HG03064 (cell line): ENCODE measurements at regions not wholly inside any gene's neighbourhood (a gene's known extent, or its start where the extent isn't known, plus 50 kb on each side); places are given as distances from the start of the nearest gene placed in this dataset.

Experiments
- ATAC-seq: cut with Tn5 transposase; IDR thresholded peaks from one replicate; pipeline ENCODE4 v1.9.1; 2021; ENCODE audit warnings: low read depth; ENCODE audit not compliant: unreplicated experiment

DNA sequence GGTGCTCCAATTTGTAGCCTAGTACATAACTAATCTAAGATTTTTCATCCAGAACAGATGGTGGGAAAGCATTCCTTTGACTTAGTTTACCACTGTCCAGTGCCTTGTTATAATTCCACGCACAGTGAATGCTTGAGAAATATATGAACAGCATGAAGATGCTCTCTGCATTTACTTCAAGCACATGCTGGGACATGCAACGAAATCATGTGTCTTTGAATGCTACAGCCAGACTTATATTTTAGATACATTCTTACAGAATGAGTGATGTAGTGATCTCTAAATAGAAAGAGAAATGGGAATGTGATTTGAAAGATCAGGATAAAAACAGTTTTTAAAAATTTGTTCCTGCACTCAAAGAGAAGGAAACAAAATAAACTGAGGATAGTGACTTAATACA lies 398.3 kb downstream of the FBXO15 start:
- ATAC-seq = no peak

DNA sequence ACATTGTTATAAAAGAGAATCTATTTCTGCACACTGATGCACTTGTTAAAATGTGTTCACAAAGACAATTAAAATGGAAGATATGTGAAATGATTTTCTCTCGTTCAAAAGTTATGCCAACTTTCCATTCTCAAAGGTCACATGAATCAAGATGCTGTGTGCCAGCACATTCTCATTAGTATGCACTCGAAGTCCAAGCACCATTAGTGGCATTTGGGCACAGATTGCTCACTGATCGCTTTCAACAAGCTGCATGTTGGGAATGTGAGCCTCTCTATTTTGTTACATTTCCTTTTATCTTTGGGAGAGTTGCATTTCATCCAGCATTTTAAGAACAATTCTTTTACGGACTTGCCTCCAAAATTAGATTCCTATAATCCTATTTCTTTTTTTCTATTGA lies 398.9 kb downstream of the FBXO15 start:
- no peak for ATAC-seq

DNA sequence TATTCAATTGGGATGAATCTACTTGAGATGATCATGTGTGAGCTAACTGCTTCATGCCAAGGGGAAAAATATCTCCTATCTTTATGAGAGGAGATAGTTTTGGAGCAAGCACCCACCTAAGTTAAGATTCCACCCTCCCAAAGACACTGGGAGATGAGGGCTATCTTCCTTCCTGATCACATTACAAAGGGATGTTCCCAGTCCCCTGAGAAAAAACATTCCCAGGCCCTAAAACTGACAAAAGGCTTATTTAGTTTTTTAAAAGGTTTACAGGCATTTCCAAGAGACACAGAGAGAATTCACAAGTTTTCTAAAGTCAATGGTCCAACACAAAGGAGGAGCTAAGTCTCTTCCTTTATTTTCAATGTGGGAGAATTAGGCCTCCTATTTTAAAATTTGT lies 401.5 kb downstream of the FBXO15 start:
- ATAC-seq = no peak

DNA sequence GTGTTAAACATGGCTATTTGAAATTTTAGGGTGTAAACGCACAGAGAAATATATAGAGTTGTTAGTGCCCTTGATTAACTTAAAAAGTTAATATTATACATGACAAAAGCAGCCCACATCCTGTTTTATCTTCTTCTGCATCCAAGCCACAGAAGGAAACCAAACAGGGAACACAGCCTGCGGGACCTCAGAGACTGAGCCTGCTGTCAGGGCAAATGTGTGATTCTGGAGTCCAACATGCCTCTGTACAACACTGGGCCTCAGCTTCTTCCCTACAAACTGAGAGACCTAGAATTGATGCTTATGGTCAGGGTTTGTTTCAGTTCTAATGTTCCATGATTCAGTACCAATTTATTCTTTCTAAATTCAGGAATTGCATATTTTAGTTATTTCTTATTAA lies 404.7 kb downstream of the FBXO15 start:
- no peak for ATAC-seq

DNA sequence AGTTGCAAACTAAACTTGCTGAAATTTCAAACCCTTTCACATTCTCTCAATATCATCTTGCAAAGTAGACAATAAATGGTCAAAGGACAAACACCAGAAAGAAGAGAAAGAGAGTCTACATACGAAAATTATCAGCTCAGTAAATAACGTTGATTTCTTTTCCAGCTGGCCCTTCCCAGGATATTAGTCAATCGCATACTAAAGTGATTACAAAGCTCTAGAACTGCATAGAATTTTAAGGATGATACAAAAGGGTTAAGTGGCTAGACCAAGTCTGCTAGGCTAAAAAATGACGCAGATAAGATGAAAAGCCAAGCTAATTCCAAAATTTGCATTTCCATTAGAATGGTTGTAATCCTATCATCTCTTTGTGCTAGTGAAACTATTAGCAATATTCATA lies 405.7 kb downstream of the FBXO15 start:
- no peak for ATAC-seq

DNA sequence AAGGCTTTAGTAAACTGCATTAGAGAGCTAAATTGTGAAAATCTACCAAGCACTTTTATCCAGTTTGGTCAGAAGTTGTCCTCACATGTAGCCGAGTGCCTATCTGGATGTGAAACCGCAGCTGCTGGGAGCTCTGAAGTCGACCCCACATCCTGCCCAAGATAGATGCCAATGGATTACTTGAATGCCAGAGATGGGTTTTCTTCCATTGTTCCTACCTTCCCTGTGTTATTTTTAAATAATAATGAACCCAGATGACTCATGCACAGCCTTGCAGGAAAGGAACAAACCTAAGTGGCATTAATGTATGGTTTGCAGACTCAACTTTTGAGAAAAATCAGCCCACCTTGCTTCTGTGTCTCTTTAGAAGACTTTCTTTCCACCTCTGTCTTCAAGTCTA lies 408.5 kb downstream of the FBXO15 start:
- no peak for ATAC-seq

DNA sequence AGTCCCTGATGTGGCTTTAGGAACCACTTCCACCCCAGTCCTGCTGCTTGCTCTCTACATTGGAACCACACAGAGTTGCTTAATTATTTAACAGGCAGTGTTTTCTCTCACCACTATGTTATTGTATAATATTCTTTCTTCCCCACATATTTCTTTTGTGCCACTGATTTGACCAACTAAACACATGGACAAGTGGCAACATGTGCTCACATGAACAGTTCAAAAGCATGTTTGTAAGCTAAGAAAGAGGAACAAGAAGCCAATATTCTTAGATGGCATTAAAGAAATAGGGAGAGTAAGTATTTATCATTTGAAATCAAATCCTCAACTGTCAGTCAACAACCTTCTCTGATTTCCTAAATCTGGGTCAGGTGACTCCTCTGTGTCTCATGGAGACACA lies 409.6 kb downstream of the FBXO15 start:
- no peak for ATAC-seq

DNA sequence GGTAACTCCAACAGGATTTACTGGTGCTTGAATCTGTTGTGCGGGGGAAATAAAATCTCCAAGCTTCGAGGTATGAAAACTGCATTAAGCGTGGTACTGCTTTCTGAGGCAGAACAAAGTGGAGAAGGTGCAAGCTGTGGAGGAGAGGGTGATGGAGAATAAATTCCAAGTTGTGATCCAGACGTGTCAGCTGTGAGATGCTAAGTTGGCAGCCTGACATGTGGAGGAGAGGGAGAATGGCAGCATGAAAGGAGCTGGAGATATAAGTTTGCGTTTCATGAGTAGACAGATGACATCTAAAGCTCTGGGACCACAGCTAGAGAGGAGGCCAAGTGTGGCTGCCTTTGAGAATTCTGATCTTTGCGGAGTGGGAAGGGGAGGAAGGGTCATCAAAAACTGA lies 411.8 kb downstream of the FBXO15 start:
- ATAC-seq = no peak

DNA sequence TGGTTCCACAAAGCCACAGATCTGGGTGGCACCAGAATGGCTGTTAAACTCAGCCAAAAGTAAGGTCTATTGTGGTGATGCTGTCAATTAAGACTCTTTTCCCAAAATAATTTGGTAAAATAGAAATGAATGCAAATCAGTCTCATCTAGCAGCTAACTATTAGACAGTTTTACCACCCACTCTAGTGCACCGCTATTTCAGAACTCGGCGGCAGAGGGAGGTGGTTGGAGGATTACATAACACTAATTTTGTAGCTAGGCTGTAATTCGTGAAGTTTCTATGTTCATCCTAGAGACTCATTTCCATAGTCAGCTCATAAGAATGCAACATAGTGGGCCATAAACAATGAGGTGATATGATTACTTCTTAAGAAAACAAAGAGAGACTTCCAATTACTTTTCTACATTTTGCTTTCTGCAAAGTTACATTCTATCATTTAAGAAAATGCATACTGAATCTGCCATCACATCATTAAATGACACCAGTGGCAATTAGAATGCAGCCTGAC lies 413.8 kb downstream of the FBXO15 start:
- no peak for ATAC-seq

DNA sequence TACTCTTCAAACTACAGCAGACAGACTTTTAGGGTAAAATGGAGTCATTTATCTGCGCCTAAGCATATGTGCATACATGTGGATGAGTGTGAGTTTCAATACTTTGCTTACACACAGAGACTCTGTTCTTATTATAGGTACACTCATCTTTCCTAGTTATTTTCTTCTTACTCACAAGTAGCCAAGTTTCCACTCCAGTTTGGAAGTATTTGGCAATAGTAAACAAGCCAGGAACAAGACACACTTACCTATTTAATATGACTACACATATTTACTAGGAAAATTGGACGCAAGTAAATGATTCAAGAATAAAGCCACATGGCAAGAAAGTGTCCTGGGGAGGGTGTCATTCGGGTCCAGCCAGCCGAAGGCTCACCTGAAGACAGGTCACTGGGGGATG lies 414.3 kb downstream of the FBXO15 start:
- ATAC-seq = no peak

DNA sequence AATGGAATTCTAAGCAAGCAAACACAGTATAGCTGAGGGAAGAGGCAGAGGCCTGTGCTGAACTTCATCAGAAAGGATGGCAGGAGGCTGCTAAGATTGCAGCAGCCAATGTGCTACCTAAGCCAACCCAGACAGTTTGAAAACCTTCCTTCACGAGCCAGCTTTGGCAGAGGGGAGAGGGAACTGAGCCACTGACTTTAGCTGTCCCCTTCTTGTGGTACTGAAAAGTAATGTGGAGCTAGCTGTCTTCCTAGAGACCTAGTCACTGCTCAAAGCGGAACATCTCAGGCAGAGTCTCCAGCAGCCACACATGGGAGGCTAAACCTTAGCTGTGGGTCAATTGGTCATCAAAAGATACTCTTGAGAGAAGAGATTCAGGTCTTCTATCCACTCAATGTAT lies 419.0 kb downstream of the FBXO15 start:
- ATAC-seq = no peak

DNA sequence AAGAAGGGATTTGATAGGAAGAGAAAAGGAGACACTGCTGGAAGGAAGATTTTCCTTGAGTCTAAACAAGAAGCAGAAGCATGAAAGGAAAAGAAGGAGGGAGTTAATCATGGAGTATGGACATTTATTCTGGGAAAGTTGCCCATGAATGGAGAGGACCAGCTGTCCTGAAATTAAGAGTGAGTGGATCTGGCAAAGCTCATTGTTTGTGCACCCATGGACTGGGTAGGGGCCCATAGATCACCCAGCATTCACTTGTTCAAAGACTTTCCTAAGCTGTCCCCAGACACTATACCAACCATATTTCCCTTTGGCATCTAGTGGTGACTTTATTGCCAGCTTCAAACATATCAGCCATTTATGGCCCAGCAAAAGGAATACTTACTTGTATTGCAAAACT lies 422.7 kb downstream of the FBXO15 start:
- no peak for ATAC-seq

DNA sequence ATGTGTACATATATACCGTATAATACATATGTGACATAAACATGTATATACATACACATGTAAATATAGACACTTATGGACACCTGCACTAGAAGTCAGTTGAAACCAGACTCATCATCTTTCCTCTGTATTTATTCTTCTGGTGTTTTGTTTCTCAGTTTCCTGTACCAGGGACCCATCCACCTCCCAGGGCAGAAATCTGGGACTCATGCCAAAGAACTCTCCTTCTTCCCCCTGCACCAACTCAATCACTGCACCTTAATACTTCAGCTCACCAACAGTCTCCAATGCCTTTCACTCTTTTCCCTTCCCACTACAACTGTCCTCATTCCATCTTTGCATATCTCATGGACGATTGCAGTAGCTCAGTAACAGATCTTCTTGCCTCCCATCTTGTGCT lies 428.0 kb downstream of the FBXO15 start:
- no peak for ATAC-seq

DNA sequence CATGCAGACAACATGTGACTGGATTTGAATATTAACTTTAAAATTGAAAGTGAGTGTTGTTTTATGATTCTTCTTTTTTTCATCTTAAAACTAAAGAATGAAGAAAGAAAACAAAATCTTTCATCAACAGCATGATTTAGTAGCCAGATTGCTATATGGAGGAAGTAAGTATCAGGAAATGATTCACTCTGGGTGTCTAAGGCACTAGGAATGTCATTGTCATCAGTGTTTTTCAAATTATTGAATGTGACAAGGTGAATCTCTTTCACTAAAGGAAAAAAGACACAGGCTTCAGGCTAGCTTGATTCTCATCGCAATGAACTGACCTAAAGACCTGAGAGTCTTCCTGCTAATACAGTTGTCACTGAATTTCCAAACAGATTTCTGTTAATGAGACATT lies 430.1 kb downstream of the FBXO15 start:
- ATAC-seq = no peak

DNA sequence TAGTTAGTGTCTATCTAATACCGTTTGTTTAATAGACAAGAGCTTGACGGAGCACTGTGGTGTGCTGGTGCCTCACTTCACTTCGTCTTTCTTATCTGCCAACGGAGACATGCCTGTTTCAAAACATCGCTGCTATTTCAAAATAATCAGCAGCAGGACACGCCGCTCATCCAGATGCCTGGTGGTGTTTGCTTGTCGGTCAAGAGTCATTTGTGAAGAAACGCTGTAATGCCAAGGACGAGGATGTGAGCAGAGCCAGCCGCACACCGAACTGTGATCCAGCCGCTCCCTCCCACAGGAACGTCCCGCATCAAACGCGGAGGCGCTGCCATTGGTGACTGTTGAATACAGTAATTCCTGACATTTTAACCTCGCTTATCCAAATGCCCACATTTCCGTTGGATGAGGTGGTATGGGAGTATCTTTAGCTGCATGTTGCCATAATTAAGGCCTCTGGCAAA lies 432.4 kb downstream of the FBXO15 start:
- ATAC-seq = no peak

DNA sequence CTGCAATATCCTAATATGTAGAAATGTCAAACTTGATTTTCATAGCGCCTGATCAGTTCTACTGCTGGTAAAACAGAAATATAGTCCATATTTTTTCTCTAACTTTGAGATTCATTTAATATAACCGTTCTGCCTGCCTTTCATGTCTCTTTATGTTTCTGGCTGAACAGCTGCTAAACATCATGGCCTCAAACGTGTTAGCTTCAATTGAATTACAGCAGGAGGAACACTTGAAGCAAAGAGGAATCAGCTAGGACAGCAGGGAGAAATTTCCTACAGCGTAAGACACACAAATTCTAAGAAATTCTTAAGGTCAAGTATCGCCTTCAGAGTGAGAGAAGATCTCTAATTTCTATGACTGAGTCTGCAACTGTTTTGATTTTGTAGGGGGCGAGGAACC lies 433.2 kb downstream of the FBXO15 start:
- ATAC-seq = no peak

DNA sequence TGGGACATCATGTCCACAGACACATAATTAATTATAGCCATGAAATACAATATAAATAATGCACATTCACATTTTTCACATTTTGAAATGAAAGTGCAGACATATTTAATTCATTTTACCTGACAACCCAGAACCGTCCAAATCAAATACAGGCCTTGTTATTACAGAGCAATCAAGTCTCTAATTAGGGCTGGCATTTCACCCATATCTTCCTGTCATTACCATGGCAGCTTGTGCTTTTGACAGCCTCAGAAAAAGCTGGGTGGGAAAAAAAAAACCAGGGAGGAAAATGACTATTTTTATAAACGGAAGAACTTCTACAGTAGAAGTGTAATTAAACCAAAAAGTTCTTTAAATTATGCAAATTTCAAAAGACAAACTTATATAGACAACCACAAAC lies 436.4 kb downstream of the FBXO15 start:
- no peak for ATAC-seq

DNA sequence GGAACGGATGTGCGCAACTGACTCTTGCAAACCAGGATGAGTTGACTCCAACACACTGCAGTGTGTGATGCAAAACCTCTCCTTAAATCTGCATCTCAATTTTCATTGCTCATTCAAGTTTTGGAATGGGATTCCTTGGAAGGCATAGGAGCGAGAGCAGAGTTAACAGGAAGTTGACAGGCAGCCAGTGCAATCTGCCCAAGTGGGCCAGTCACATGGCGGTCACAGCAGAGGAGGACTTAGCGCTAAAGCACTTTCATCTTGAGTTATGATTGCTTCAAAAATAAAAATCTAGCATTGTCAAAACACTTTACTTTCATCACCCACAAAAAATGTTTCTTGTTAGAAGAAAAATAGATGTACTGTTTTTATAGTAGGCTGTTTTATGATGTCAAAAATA lies 439.0 kb downstream of the FBXO15 start:
- no peak for ATAC-seq

DNA sequence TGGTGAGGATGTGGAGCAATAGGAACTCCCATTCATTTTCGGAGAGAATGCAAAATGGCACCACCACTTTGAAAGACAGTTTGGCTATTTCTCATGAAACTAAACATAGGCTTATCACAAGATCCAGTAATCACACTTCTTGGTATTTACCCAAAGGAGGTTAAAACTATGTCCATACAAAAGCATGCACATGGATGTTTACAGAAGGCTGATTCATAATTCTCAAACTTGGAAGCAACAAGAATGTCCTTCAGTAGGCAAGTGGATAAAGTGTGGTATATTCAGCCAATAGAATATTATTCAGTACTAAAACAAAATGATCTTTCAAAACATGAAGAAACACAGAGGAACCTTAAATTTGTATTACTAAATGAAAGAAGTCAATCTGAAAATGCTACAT lies 440.6 kb downstream of the FBXO15 start:
- no peak for ATAC-seq

DNA sequence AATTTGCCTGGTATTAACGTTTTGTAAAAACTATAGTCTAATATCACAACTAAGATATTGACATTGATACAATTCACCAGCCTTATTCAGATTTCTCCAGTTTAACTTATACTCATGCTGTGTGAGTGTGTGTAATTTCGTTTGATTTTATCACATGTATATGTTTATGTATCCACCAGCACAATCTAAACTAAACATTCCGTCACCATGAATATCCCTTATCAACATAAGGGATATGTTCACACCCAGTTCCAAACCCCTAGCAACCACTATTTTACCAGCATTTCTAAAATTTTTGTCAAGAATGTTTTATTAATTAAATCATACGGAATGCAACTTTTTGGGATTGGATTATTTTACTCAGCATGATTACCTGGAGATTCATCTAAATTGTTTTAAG lies 450.3 kb downstream of the FBXO15 start:
- no peak for ATAC-seq

DNA sequence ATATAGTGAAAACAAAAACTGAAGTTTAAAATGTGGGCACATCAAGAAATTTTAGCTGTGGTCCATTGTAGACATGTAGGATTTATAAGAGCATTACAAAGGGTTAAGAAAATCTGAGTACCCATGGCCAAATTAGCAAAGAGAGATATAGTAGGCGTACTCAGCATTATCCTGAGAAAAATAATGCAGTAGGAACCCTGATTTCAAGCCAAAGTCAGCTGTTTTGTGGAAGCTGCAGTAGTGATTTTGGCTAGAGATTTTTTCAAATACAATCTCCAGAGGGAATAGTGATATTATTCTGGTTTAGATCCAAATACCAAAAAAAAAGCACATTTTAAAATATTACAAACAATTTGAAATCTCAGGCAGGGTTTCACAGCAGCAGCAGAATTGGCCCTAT lies 450.9 kb downstream of the FBXO15 start:
- ATAC-seq = no peak

DNA sequence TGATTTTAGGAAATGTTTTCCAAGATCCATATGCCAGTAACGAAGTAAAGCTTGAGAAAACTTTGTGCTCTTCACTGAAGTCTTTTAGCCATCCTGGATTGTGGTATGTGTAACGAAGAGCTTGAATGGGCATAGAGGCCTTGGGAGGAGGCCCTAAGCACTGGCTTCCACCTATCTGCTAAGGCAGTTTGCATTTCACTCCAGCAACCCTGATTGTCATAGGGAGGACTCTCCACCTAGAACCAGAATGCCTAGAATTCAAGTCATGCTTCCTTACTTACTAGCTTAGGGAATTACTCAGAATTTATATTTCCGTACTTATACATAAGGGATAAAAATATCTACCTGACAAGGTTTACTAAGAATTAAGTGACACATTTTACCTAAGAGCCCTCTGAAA lies 451.5 kb downstream of the FBXO15 start:
- no peak for ATAC-seq

DNA sequence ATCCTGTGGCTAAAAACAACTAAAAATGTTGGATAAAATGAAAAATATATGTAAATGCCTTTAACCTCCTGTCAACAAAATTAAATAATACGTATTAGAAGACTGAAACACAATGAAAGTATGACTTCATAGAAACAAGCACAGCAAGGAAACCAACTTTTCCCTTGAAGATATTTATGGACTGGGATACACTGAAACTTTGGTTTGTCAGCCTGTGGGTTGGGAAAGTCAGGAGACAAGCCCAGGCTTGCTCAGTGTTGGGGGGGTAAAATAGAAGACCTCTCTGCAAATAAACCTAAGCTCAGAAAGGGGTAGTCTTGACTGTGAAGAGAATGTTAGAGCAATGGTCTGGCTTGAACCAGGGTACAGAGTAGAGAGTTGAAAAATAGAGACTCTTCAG lies 454.5 kb downstream of the FBXO15 start:
- ATAC-seq = no peak
